Lower leg skin (tissue), 4 donors: ENCODE measurements at regions not wholly inside any gene's neighbourhood (a gene's known extent, or its start where the extent isn't known, plus 50 kb on each side); places are given as distances from the start of the nearest gene placed in this dataset.

ENCODE experiments used
- DNase-seq, 2 donors: peaks; one replicate each; pipeline ENCODE4 v3.0.0-alpha.2; 2019; ENCODE audit warnings: low spot score in 2 of 2
- H3K4me3 ChIP-seq: fragments of 200-600 bp; sonication (generic); 2 replicates; pipeline ENCODE4 v1.5.1; 2017; ENCODE audit warnings: mild to moderate bottlenecking, low read depth; ENCODE audit not compliant: poor library complexity, severe bottlenecking
- CTCF ChIP-seq, 3 donors: fragments of 450-650 bp; IDR thresholded peaks; one replicate each; pipeline ENCODE4 v1.5.1; 2016; ENCODE audit warnings: antibody characterized with exemption in 3 of 3, mild to moderate bottlenecking in 3 of 3, moderate library complexity in 2 of 3
- POLR2A ChIP-seq, 2 donors: fragments of 450-650 bp; IDR thresholded peaks; one replicate each; pipeline ENCODE4 v1.6.1; 2016 to 2017; ENCODE audit warnings: antibody characterized with exemption in 2 of 2, mild to moderate bottlenecking in 1 of 2, moderate library complexity in 1 of 2
- WGBS, 2 donors: methylation state at CpG; one replicate each; pipeline ENCODE4 v1.1.5; 2018; 5-methylcytosine and 5-hydroxymethylcytosine counted together
- intact Hi-C: fragments of 100-400 bp; cut with DNase I; formaldehyde crosslinking; loops from one replicate; pipeline ENCODE4 v1.15.0; 2023; ENCODE audit warnings: low total_unique reads

- 39 to 40% methylated on average over 20 of the region's 20 CpGs for WGBS, 2 donors
- peak in 1 of 2 donors; percentile 19 for DNase-seq
- TF ChIP-seq POLR2A (IDR thresholded peaks at IDR 0.05) = no peak
- no peak for TF ChIP-seq CTCF (IDR thresholded peaks at IDR 0.05)
- H3K4me3 ChIP-seq = no peak overlapping the region
- intact Hi-C loops = no loop called here
Observed at GRCh38 chr6:7672066-7673062, 53.5 kb upstream of the BMP6 start.

GRCh38 chr6:7673063-7673536 lies 52.8 kb upstream of the BMP6 start:
- DNase-seq = peak; percentile 65 to 93
- no peak for TF ChIP-seq CTCF (IDR thresholded peaks at IDR 0.05)
- TF ChIP-seq POLR2A (IDR thresholded peaks at IDR 0.05) = no peak
- no peak overlapping the region for H3K4me3 ChIP-seq
- 11 to 16% methylated on average over 16 of the region's 16 CpGs for whole genome bisulfite sequencing, 2 donors
- intact Hi-C loops = no loop called here

GRCh38 chr6:7674291-7674690 lies 51.6 kb upstream of the BMP6 start:
- TF ChIP-seq CTCF (IDR thresholded peaks at IDR 0.05) (no peak), POLR2A (IDR thresholded peaks at IDR 0.05) (no peak)
- WGBS, 2 donors = 65 to 70% methylated on average over 6 of the region's 6 CpGs
- H3K4me3 ChIP-seq = no peak overlapping the region
- intact Hi-C loops = no loop called here
- DNase-seq = no peak

GRCh38 chr6:7675353-7675945 lies 50.5 kb upstream of the BMP6 start:
- intact Hi-C loops = no loop called here
- no peak for TF ChIP-seq POLR2A (IDR thresholded peaks at IDR 0.05)
- TF ChIP-seq CTCF (IDR thresholded peaks at IDR 0.05) = no peak
- DNase-seq = no peak
- 63 to 74% methylated on average over 10 of the region's 10 CpGs for WGBS, 2 donors
- no peak overlapping the region for H3K4me3 ChIP-seq
